Prostate gland (tissue), 2 donors: ENCODE measurements at regions not wholly inside any gene's neighbourhood (a gene's known extent, or its start where the extent isn't known, plus 50 kb on each side); places are given as distances from the start of the nearest gene placed in this dataset.

Source experiments
- DNase-seq: peaks from one replicate; pipeline ENCODE4 v3.0.0-alpha.2; 2019; ENCODE audit warnings: low spot score
- H3K27ac ChIP-seq, 2 donors: fragments of 200-600 bp; sonication (generic); 2 replicates each; pipeline ENCODE4 v1.5.1; 2017 to 2019
- H3K27me3 ChIP-seq: fragments of 200-600 bp; sonication (generic); replicated peaks from 2 replicates; pipeline ENCODE4 v1.5.1; 2019; ENCODE audit not compliant: insufficient read depth
- H3K36me3 ChIP-seq, 2 donors: fragments of 200-600 bp; sonication (generic); 1 replicate in 1 of 2; 2 replicates in 1 of 2; pipeline versions ENCODE4 v1.5.1 to v1.8.1; 2017 to 2019
- H3K4me1 ChIP-seq: fragments of 200-600 bp; sonication (generic); replicated peaks from 2 replicates; pipeline ENCODE4 v1.5.1; 2019
- H3K4me3 ChIP-seq, 2 donors: fragments of 200-600 bp; sonication (generic); 2 replicates each; pipeline ENCODE4 v1.5.1; 2017 to 2019
- H3K9me3 ChIP-seq: fragments of 200-600 bp; sonication (generic); 2 replicates; pipeline ENCODE4 v1.5.1; 2017
- POLR2A ChIP-seq: fragments of 450-650 bp; IDR thresholded peaks from one replicate; pipeline ENCODE4 v1.6.1; 2016; ENCODE audit warnings: antibody characterized with exemption, mild to moderate bottlenecking
- POLR2AphosphoS5 ChIP-seq: sonication (generic); formaldehyde crosslinking; IDR thresholded peaks from one replicate; pipeline ENCODE4 v1.6.1; 2017; ENCODE audit warnings: antibody characterized with exemption
- WGBS: methylation state at CpG from one replicate; pipeline ENCODE4 v1.1.5; 2018; 5-methylcytosine and 5-hydroxymethylcytosine counted together
- intact Hi-C: fragments of 100-400 bp; cut with DNase I; formaldehyde crosslinking; loops from one replicate; pipeline ENCODE4 v1.14.2; 2022
- TF ChIP-seq, protein P1 (sequence below), 4 experiments: fragments of 200-600 bp in 2 of 4; fragments of 450-650 bp in 2 of 4; sonication (generic) in 2 of 4; IDR thresholded peaks; 1 replicate in 3 of 4; 2 replicates in 1 of 4; pipeline ENCODE4 v1.5.1; 2016 to 2019; ENCODE audit warnings: antibody characterized with exemption in 4 of 4, mild to moderate bottlenecking in 2 of 4, moderate library complexity in 2 of 4

DNA sequence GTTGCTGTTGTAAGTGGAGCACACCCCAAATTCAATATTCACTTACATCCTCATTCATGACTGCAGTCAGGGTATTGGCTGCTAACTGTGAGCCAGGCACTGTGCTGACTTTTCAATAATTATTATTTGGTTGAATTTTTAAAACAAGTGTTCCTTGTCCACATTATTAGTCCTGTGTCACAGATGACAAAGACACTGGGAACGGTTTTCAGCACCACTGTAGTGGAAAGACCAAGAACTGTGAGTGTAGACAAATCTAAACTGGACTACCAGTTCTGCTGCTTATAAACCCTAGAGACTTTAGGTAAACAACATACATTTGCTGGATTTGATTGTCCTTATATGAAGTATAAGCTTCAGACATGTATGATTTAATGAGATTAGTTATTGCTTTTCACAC, 197.7 kb upstream of the ROBO2 start:
- Histone ChIP-seq H3K27me3 (no peaks in the 10 kb centered on the region), H3K4me3 (no peak overlapping the region), H3K36me3 (no peaks in the 10 kb centered on the region), H3K9me3 (peaks cover 2% of the 10 kb centered on the region), H3K4me1 (no peaks in the 10 kb centered on the region), H3K27ac (no peak overlapping the region)
- WGBS: 44% methylated on average over 1 of the region's 1 CpG
- intact Hi-C loops: no loop called here
- DNase-seq: no peak
- TF ChIP-seq POLR2A (no peak), POLR2AphosphoS5 (no peak)
- TF ChIP-seq, protein P1, sequence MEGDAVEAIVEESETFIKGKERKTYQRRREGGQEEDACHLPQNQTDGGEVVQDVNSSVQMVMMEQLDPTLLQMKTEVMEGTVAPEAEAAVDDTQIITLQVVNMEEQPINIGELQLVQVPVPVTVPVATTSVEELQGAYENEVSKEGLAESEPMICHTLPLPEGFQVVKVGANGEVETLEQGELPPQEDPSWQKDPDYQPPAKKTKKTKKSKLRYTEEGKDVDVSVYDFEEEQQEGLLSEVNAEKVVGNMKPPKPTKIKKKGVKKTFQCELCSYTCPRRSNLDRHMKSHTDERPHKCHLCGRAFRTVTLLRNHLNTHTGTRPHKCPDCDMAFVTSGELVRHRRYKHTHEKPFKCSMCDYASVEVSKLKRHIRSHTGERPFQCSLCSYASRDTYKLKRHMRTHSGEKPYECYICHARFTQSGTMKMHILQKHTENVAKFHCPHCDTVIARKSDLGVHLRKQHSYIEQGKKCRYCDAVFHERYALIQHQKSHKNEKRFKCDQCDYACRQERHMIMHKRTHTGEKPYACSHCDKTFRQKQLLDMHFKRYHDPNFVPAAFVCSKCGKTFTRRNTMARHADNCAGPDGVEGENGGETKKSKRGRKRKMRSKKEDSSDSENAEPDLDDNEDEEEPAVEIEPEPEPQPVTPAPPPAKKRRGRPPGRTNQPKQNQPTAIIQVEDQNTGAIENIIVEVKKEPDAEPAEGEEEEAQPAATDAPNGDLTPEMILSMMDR (IDR thresholded peaks at IDR 0.05): no peak

DNA sequence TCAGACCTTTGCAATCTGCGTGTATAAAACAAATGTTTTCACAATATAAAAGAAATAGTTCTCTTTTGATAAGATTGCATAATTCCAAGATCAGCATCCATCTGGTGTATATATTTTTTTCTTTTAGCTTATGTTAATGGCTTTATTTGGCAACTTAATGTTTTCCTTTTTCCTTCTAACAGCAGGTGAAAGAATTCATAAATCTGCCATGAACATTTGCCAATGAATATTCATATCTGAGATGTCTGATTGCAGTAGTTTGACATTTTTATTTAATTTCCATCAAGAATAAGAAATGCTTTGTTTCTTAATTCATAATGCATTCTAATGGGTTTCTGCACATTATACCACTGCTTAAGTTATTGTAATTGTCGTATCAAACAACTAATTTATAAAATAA, 184.4 kb upstream of the ROBO2 start:
- H3K9me3 ChIP-seq: no peaks in the 10 kb centered on the region
- TF ChIP-seq POLR2AphosphoS5 (no peak), POLR2A (no peak)
- TF ChIP-seq, protein P1 (IDR thresholded peaks at IDR 0.05): no peak
- intact Hi-C loops: no loop called here
- no peaks in the 10 kb centered on the region for H3K27me3 ChIP-seq
- 80% methylated on average over 2 of the region's 2 CpGs for WGBS
- H3K4me3 ChIP-seq: no peak overlapping the region
- H3K27ac ChIP-seq: no peak overlapping the region
- no peaks in the 10 kb centered on the region for H3K4me1 ChIP-seq
- H3K36me3 ChIP-seq: no peaks in the 10 kb centered on the region
- DNase-seq: no peak

- TF ChIP-seq POLR2AphosphoS5 (no peak), POLR2A (no peak)
- TF ChIP-seq, protein P1 (IDR thresholded peaks at IDR 0.05): no peak
- no peak overlapping the region for H3K27ac ChIP-seq
- no peaks in the 10 kb centered on the region for H3K36me3 ChIP-seq
- H3K4me3 ChIP-seq: no peak overlapping the region
- H3K27me3 ChIP-seq: no peaks in the 10 kb centered on the region
- 85% methylated on average over 3 of the region's 3 CpGs for WGBS
- no peaks in the 10 kb centered on the region for H3K4me1 ChIP-seq
- intact Hi-C loops: no loop called here
- no peak for DNase-seq
- H3K9me3 ChIP-seq: no peaks in the 10 kb centered on the region
These were observed 180.3 kb upstream of the ROBO2 start for GRCh38 chr3:76859596-76859995.

DNA sequence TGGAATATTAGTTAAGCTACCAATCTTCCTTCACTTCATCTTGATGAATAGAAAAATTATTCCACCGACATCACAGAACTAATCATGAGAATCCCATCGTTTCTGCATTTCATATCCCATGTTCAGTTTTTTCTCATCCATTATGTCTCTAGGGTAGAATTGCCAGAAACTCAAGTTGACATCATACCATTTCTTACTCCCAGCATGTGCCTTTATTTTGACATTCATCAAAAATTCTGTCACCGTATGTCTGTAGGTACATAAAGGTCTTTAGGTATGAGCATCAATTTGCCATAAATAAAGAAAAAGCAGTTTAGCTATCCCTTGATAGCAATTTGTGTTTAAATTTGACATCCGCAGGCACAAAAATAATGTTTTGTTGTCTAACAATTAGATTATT, 175.5 kb upstream of the ROBO2 start:
- WGBS: 94% methylated on average over 4 of the region's 4 CpGs
- H3K9me3 ChIP-seq: no peaks in the 10 kb centered on the region
- H3K27me3 ChIP-seq: no peaks in the 10 kb centered on the region
- DNase-seq: no peak
- H3K36me3 ChIP-seq: no peaks in the 10 kb centered on the region
- H3K27ac ChIP-seq: no peak overlapping the region
- no peak overlapping the region for H3K4me3 ChIP-seq
- no peaks in the 10 kb centered on the region for H3K4me1 ChIP-seq
- TF ChIP-seq POLR2AphosphoS5: no peak
- no peak for TF ChIP-seq POLR2A
- TF ChIP-seq, protein P1 (IDR thresholded peaks at IDR 0.05): no peak
- intact Hi-C loops: no loop called here

DNA sequence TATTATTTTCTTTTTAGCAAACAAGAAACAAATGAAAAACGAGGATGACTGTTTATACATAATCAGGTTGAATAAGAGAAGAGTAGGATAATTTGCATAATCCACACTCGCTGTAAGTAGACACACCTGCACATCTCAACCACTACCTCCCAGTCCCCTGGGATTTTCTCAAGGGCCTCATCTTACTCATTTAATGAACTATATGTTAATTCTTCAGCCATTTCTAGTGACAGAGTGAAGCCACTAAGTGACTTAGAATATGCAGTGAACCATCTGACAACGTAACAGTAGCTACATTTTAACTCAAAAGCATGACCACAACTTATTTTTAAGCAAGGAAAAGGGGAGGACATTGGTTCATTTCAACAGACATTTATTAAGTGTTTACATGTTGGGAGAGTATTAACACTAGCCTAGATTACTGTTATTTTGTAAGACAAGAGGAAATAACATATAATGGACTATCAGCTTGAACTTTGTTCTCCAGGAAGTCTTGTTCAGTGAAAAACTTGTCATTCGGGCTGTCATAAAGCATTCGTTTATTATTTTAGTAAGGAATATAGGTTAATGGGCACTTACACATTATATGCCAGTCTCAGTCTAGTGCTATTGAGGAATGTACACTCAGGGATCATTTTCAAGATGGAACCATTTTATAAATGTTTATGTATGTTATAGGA, 173.0 kb upstream of the ROBO2 start:
- Histone ChIP-seq H3K27me3 (no peaks in the 10 kb centered on the region), H3K9me3 (no peaks in the 10 kb centered on the region), H3K4me3 (no peak overlapping the region), H3K4me1 (no peaks in the 10 kb centered on the region), H3K36me3 (no peaks in the 10 kb centered on the region), H3K27ac (no peak overlapping the region)
- no peak for DNase-seq
- TF ChIP-seq, protein P1 (IDR thresholded peaks at IDR 0.05): no peak
- TF ChIP-seq POLR2AphosphoS5 (no peak), POLR2A (no peak)
- intact Hi-C loops: no loop called here
- WGBS: 73% methylated on average over 5 of the region's 5 CpGs
